Activated CD4-positive, alpha-beta T cell treated with anti-CD3 and anti-CD28 coated beads for 1 hour (primary cell): ENCODE measurements at regions not wholly inside any gene's neighbourhood (a gene's known extent, or its start where the extent isn't known, plus 50 kb on each side); places are given as distances from the start of the nearest gene placed in this dataset.
"Not testable (repeated sequence)": the region's sequence is repeated elsewhere in the genome, so short reads cannot be mapped to it uniquely, and the experiment has no call there.

Experiments
- DNase-seq: peaks from one replicate; pipeline ENCODE4 v3.0.0-alpha.2; 2020

DNA sequence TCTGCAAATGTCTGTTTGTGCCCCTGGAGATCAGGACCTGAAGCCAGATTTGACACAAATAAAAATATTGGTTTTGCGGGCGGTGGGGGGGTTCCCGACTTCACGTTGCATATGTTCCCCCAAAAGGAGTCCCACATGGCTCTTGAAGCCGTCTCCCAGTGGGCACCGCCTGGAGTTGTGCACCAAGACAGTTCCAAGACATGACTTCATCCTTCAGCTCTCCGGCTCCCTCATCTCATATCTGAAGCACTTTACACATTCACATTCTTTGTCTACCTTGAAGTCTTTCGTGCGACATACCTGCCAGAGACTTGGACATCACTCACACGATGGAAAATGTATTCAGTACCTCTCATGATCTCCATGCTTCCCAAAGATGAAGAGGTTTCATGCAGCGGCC lies 362.8 kb upstream of the FOXK1 start:
- DNase-seq: no peak

DNA sequence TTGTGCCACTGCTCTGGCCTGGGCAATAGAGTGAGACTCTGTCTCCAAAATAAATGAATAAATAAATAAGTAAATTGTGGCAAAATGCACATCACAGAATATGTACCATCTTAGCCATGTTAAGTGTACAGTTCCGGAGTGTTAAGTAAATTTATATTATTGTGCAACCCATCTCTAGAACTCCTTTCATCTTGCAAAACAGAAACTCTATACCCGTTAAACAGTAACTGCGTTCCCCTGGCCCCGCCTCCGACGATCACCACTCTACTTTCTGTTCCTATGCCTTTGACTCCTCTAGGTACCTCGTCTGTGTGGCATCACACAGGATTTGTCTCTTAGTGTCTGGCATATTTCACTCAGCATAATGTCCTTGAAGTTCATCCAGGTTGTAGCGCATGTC lies 356.4 kb upstream of the FOXK1 start:
- no peak for DNase-seq

DNA sequence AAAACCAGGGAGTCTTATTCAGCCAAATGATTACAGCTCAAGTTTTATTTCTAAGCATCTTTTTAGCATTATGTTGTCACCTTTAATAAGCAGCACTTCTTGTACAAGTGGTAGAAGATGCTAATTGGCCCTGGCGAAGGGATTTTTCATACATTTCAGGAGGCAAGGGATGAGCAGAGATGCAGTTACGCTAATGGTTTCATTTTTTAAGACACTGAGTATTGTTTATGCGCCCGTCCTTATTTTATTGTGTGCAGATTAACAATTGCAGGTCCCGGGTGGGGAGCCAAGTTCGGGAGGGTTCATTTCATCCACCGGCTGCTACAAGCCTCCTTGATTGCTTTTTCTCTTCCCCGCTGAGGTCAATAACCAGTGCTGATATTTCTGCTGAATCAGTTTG lies 350.4 kb upstream of the FOXK1 start:
- no peak for DNase-seq

DNA sequence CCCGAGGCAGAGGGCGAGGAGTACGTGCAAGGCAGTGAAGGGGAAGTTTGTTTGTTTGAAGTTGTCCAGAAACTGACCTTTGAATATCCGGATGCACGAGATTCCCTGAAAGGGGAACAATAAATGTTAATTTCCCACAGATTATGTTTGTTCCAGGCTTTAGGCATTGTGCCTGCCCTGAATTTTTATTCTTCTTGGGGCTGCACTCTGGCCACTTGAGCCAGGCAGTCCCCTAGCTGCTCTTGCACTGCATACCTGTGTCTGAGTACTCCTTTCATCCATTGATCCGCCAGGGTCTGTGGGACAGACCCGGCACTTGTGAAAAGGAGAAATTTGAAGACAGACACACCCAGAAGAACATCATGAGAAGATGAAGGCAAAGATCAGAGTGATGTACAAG lies 343.5 kb upstream of the FOXK1 start:
- no peak for DNase-seq

DNA sequence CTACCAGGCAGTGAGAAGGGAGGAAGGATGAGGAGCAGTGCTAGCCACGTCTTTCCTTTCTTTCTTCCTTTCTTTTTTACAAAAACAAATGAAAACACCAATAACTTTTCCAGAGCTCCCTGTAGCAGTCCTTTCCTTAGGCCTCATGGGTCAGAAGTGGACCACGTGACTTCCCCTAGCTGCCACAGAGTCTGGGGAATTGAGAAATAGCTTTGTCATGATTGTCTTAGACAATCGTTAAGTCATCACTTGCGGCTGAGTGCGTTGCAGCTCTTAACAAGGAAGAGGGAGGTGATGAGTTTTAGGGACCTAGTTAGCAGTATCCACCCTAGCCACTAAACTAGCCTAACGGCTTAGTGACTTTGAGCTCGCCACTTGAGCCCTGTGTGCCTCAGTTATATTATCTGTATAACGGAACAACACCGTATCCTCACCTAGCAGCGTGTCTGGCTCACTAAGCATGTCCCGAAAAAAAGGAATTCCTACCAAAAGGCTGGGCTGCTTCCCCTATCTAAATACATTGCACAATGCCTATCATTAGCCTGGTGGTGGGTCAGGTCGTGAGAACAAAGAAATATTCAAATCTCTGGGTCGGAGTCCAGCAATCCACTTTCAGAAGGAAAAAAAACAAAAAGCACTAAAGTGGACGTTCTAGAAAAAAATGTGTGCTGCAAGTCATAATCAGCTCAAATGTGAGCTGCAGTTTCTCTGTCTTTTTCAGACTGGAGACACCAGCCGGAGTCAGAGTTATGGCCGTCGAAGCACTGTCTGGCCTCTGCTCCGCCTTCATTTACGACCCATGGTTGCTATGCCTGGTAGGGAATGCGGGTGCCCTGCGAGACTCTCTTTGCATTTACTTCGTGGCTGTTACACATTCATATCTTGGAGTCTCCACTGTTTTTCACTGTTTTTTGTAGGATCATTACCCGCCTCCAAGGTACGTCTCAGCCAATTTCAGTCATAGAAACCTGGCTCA lies 338.5 kb upstream of the FOXK1 start:
- no peak for DNase-seq

DNA sequence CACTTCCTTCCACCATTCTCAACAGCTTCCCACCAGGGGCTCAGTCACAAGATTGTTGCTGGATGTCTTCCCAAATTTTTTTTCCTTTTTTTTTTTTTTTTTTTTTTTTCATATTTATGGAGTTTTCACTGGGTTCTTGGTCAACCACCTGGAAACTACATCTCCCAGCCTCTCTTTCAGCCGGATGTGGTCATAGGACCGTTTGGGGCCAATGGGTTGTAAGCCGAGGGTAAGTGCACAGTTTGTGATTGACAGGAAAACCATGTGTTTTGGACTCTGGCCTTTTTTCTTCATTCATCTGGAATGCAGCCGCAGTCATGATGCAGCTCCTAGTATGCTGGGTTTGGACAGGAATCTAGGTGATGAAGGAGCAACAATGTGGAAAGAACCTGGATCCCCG lies 337.1 kb upstream of the FOXK1 start:
- no peak for DNase-seq

DNA sequence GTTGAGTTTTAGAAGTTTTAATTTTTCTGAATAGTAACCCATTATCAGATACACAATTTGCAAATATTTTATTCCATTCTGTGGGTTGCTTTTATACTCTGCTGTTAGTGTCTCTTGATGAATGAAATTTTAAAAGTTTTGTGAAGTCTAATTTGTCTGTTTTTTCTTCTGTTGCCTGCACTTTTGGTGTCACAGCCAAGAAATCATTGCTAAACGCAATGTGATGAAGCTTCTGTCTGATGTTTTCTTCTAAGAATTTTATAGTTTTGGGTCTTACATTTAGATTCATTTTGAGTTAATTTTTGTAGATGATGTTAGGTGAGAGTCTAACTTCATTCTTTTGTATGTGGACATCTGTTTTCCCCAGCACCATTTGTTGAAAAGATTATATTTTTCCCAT lies 330.0 kb upstream of the FOXK1 start:
- no peak for DNase-seq

DNA sequence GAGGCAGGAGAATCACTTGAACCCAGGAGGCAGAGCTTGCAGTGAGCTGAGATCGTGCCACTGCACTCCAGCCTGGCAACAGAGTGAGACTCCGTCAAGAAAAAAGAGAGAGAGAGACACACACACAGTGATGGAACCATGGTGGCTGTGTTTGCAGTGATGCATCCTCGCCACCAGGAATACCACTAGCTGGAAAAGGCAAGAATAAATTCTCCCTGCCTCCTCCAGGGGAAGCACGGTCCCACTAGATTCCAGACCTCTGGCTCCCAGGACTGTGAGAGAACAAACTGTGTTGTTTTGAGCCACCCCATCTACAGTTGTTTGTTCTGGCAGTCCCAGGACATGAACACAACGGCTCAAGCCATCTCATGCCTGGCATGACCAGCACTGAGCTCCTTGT lies 320.3 kb upstream of the FOXK1 start:
- no peak for DNase-seq

DNA sequence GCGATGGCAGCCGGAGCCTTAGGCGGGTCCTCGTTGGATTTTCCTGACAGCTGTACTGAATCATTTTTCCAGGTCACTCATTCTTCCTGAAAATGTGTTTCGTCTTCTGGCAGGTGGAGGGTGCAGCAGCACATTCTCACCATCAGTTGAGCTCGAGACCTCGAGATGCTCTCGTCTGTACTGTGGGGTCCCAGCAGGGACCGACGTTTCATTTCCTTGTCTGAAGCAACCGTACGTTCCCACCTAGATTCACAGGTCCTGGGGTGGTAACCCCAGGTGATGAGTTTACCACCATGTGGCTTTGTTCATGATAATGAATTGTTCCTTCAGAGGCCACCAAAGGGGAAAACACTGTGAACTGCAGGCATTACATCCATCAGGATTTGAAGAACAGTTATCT lies 298.5 kb upstream of the FOXK1 start:
- no peak for DNase-seq

DNA sequence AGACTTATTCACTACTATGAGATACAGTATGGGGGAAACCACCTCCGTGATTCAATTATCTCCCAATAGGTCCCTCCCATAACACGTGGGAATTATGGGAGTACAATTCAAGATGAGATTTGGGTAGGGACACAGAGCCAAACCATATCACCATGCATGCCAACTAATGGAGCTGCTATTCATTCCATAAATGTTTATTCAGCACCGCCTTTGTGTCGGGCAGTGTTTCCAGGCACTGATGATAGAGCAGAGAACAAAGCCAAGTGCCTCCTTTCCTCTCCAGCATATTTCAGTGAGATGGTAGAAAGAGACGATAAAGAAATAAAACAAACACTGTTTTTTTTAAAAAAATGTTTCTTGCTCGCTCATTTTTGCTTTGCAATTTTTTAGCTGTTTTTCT lies 295.9 kb upstream of the FOXK1 start:
- DNase-seq: no peak

DNA sequence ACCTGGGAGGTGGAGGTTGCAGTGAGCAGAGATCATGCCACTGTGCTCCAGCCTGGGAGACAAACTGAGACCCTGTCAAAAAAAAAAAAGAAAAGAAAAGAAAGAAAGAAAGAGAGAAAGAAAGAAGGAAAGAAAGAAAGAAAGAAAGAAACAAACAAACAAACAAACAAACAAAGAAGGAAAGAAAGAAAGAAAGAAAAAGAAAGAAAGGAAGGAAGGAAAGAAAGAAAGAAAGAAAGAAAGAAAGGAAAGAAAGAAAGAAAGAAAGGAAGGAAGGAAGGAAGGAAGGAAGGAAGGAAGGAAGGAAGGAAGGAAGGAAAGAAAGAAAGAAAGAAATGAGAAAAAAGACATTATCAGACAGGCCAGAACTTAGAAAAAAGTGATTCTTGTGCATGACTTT lies 291.0 kb upstream of the FOXK1 start:
- not testable (repeated sequence) for DNase-seq

DNA sequence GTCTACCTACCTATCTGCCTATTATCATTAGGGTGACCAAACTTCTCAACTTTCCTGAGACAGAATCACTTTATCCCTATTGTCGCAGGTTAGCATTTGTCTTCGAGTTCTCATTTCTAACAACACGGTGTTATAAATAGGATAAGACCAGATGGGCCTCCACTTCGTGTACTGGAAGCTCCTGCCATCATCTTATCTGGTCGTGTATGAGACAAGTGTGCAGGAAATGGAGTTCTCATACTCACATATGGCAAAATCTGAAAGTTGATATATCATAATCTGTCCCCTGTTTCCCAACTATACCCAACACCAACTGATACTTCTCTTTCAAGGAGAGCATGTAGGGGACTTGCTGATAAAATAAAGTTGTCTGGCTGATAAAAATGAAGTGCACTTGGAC lies 287.4 kb upstream of the FOXK1 start:
- no peak for DNase-seq

DNA sequence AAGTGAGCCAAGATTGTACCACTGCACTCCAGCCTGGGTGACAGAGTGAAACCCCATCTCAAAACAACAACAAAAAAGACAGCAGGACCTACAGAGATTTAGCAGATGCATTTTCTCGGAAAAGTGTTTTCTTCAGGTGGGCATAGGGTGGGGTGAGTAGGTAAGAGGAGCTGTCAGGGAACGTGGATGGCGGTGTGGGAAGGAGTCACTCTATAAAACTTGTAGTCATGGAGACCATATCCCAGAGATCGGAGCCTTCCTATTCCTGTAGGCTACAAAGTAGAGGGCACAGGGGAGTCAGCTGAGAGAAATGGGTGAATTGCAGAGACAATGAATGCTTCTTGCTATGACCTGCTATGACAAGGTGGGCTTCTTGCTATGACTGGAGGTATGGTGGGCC lies 283.0 kb upstream of the FOXK1 start:
- DNase-seq: no peak

DNA sequence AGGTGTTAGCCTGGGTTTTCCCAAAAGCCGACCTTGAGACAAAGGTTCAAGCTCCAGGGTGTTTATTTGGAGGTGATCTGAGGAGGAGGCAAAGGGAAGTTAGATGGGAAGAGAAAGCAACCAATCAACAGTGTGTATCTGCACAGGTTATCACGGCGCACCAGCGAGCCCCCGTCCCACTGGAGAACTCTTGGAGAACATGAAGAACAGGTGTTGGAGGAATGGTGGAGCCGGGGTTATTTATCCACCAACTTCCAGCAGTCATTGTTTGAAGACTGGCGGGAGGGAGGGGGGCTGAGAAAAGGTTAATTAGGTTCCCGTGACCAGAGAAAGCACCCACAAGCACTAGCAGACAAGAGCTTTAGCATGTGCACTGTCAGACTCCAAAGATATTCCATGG lies 282.5 kb upstream of the FOXK1 start:
- DNase-seq: no peak

DNA sequence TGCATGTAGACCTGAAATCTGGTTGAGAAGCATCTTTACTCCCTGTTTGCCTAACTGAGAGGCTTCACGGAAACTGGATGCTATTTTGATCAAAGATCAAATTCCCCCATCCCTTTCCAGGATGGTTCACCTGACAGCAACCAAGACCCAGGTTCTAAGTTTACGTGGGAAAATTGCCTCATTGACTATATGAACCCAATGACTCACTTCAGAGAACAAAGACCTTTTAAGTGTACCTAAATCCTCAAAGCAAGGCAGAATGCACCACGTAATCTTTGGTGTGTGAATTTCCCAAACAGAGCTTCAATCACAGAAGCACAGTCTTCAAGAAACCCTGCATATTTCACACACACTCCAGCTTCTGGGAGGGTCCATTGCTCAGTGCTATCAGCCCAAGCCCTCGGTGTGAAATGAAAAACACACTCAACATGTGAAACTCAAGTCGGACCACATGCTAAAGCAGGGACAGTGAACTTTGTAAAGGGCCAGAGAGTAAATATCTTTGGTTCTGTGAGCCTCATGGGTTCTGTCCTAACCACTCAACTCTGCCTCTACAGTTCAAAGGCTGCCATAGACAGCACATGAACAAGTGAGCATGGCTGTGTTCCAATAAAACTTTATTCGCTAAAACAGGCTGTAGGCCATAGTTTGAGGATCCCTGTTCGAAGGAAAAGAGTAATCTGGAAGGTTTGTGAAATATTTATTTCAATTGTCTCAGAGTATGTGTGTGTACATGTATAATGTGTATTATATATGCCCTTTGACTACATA lies 275.6 kb upstream of the FOXK1 start:
- no peak for DNase-seq

DNA sequence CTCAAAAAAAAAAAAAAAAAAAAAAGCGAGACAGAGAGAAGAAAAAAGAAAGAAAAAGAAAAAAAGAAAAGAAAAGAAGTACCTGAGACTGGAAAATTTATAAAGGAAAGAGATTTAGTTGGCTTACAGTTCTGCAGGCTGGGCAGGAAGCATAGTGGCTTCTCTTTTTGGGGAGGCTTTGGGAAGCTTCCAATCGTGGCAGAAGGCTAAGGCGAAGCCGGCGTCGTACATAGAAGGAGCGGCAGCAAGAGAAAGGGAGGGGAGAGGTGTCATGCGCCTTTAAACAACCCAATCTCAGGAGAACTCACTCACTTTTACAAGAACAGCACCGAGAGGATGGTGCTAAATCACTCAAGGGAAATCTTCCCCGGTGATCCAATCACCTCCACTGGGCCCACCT lies 272.1 kb upstream of the FOXK1 start:
- DNase-seq: no peak

DNA sequence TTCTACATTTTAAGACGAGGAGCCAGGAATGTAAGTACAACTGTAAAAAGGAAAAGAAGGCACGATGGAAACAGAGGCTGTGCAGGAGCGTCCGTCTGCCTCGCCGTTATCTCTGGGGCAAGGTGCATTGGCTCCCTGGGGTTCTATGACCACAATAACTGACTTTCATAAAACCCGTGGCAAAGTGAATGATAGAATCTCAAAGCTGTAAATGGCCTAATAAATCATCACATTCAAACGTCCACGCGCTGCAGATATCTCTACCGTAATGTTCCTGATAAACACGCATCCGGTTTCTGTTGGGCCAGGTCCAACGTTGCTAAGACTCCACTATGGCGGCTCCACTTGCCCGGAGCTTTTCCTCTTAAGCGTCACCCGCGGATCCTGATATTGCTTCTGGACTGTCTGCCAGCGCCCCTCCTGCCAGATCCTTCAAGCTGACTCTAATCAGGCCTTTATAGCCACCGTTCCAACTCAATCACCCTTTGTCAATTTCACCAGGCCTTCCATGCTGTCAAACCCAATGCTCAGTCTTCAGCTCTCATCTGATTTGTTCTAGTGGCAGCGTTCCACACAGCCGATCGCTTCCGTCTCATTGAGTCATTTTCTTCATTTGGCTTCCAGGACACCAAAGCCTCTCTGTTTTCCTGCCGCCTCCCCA lies 265.6 kb upstream of the FOXK1 start:
- DNase-seq: no peak

DNA sequence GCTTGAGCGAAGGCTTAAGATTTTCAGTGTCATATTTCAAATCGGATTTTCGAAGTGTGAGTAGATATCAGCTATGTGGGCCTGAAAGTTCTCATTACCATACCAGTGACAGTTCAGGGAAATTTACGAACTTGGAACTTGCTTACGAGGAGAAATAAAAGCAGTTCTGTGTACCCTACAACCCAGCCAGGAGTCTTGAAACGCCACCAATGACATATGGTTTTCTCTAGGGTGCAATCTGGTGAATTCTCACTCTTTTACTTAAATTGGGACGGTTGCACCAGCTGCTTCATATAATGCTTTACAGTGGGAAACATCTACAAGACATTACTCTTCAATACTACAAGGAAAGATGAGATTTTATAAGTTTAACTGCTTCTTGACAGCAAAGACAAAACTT lies 253.6 kb upstream of the FOXK1 start:
- DNase-seq: no peak

DNA sequence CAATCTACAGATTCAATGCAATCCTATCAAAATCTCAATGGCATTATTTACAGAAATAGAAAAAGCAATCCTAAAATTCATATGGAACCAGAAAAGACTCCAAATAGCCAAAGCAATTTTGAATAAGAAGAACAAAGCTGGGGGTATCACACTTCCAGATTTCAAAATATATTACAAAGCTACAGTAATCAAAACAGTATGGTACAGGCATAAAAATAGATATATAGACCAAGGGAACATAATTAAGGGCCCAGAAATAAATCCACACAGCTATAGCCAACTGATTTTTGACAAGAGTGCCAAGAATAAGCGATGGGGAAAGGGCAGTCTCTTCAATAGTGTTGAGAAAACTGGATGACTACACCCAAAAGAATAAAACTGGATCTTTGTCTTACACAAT lies 251.9 kb upstream of the FOXK1 start:
- DNase-seq: no peak

DNA sequence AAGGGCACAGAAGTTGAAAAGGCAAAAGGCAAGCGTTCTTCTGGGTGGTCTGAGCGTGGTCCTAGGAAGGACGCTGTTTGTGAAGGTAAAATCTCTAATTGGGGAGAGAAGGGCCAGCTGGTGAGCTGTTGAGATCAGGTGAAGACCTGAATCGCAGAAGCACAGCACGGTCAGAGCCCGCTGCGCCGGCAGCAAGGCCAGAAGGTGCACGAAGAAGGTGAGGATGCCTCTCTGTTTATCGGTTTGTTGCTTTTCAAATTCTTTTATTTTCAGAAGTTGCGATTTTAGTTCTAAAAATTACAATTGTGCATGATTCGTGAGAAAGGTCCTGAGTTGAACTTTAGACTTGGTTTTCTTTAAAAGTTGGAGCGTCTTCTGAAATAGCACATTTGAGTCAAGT lies 247.8 kb upstream of the FOXK1 start:
- DNase-seq: no peak

DNA sequence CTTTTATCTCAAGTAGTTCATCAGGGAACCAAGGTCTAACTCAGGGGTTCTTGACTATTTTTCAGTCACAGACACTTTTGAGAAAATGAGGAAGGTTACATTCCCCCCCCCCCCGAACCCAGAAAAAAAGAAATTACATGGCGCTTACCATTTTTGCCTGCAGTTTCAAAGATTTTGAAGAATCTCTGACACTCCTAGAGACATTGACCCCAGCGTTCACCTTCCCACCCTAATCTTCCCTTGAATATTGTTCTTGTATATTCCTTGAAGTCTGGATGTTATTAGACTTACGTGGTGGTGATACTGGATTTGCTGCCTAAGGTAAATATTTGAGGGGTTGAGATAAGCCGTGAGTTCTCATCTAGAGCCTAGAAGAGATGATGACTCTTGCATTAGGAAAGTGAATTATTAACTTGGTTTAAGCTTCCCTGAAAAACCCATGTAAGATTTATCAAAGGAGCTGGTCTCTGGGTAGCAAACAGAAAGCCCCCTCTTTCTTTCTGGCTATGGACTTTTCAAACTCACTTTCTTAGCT lies 245.7 kb upstream of the FOXK1 start:
- DNase-seq: no peak

DNA sequence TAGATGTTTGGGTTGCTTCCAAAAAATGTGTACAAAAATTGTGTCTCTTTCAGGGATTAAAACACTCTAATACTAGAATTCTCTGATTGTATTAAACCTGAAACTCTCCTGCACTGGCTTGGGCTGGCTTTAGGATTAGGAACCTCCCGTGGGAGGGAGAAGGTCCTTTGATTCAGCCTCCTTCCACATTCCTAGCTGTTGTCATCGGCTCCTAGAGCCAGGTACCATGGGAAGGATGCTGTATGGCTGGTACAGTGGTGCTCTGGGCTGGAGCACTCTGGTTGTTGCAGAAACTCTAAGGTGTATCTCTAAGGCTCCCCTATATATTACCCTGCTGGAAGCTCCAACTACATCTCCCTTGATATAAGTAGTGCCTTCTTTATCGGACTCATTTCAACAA lies 245.2 kb upstream of the FOXK1 start:
- DNase-seq: no peak

DNA sequence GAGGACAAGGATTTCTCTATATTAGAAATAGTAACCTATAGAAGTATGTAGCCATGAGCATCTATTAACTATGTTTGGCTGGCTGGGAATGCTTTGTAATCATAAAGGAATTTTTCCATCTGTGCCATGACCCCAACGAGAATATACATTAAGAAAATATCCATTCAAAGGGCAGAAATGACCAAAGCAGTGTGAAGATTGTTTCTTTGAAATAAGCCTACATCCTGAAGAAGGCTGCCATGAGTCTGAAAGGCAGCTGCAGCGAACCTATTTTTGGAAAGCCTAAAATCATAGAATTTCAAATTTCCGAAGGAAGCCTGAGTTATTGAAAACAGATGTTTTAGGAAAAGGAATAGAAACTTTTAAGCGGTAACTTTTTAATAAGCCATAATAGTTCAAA lies 244.2 kb upstream of the FOXK1 start:
- no peak for DNase-seq
